ENCODE measurements at regions not wholly inside any gene's neighbourhood (a gene's known extent, or its start where the extent isn't known, plus 50 kb on each side); places are given as distances from the start of the nearest gene placed in this dataset.

- no peak for TF ChIP-seq CTCF (IDR thresholded peaks at IDR 0.05 in 8 of 11, conservative IDR thresholded peaks at IDR 0.05 in 3 of 11)
- no peak for TF ChIP-seq POLR2A (IDR thresholded peaks at IDR 0.05)
- TF ChIP-seq POLR2AphosphoS5 (IDR thresholded peaks at IDR 0.05): no peak
Measured at GRCh38 chr13:26988059-26988769, 183.4 kb downstream of the USP12 start.
